ENCODE measurements at regions not wholly inside any gene's neighbourhood (a gene's known extent, or its start where the extent isn't known, plus 50 kb on each side); places are given as distances from the start of the nearest gene placed in this dataset.

GRCh38 chr10:3858051-3858845 is 73.2 kb upstream of the KLF6 start:
- DNase-seq (ENCODE audit: low read depth in 2 of 2): no peak

GRCh38 chr10:3857318-3857717 is 72.3 kb upstream of the KLF6 start:
- DNase-seq (ENCODE audit: low read depth in 2 of 2): no peak

GRCh38 chr10:3856593-3856992 is 71.6 kb upstream of the KLF6 start:
- DNase-seq (ENCODE audit: low read depth in 2 of 2): no peak

- no peak for DNase-seq (ENCODE audit: low read depth in 2 of 2)
These were observed 68.7 kb upstream of the KLF6 start for GRCh38 chr10:3853547-3854303.

- DNase-seq (ENCODE audit: low read depth in 2 of 2): no peak
These were observed 68.0 kb upstream of the KLF6 start for GRCh38 chr10:3853016-3853415.

GRCh38 chr10:3852147-3852904 is 67.3 kb upstream of the KLF6 start:
- peak in 1 of 2 experiments; percentile 45 for DNase-seq (ENCODE audit: low read depth in 2 of 2)

- DNase-seq (ENCODE audit: low read depth in 2 of 2): no peak
These were observed 66.3 kb upstream of the KLF6 start for GRCh38 chr10:3850999-3851937.

- DNase-seq (ENCODE audit: low read depth in 2 of 2): no peak
These were observed 64.0 kb upstream of the KLF6 start for GRCh38 chr10:3848775-3849635.

GRCh38 chr10:3848005-3848774 is 63.2 kb upstream of the KLF6 start:
- no peak for DNase-seq (ENCODE audit: low read depth in 2 of 2)

- DNase-seq (ENCODE audit: low read depth in 2 of 2): no peak
These were observed 61.7 kb upstream of the KLF6 start for GRCh38 chr10:3846736-3847135.

- no peak for DNase-seq (ENCODE audit: low read depth in 2 of 2)
These were observed 59.5 kb upstream of the KLF6 start for GRCh38 chr10:3844491-3845025.

- no peak for DNase-seq (ENCODE audit: low read depth in 2 of 2)
These were observed 53.7 kb upstream of the KLF6 start for GRCh38 chr10:3838460-3839437.

- DNase-seq (ENCODE audit: low read depth in 2 of 2): no peak
These were observed 52.8 kb upstream of the KLF6 start for GRCh38 chr10:3837647-3838459.

- DNase-seq (ENCODE audit: low read depth in 2 of 2): no peak
These were observed 51.3 kb upstream of the KLF6 start for GRCh38 chr10:3836222-3836820.

- DNase-seq (ENCODE audit: low read depth in 2 of 2): no peak
These were observed 50.8 kb upstream of the KLF6 start for GRCh38 chr10:3835770-3836169.

- DNase-seq (ENCODE audit: low read depth in 2 of 2): no peak
These were observed 49.9 kb upstream of the KLF6 start for GRCh38 chr10:3834947-3835346.
